Hematopoietic multipotent progenitor cell treated with erythropoietin and hydrocortisone succinate and interleukin-3 and kit ligand, for 8 days (in vitro differentiated cells): ENCODE measurements at regions not wholly inside any gene's neighbourhood (a gene's known extent, or its start where the extent isn't known, plus 50 kb on each side); places are given as distances from the start of the nearest gene placed in this dataset.
"Not testable (repeated sequence)": the region's sequence is repeated elsewhere in the genome, so short reads cannot be mapped to it uniquely, and the experiment has no call there.

Experiments used
- DNase-seq: peaks from one replicate; pipeline ENCODE4 v3.0.0-alpha.2; 2015

DNA sequence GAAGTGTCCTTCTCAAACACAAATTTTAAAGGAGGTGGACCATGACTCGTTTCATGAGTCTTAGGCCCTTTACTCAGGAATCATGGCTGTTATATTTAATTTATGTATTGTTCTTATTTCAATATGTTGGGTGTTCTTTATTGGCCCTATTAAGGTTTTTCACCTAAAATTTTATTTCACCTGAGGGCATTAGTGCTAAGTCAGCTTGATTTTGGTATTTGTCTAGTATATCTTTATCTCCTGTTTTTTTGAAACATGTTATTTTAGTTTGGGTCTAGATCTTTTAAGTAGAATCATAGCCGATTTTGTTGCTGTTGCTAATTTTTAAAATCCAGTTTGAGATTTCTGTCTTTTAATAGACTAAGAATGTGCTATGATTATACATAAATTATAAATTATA, 430.4 kb downstream of the RPS6KC1 start:
- DNase-seq = no peak

GRCh38 chr1:213484333-213484732, 433.3 kb downstream of the RPS6KC1 start:
- no peak for DNase-seq

- no peak for DNase-seq
Measured at GRCh38 chr1:213484758-213485157, 433.7 kb downstream of the RPS6KC1 start.

- DNase-seq = no peak
Measured at GRCh38 chr1:213486488-213486887, 435.4 kb downstream of the RPS6KC1 start.

GRCh38 chr1:213491468-213491867, 440.4 kb downstream of the RPS6KC1 start:
- no peak for DNase-seq

GRCh38 chr1:213492161-213493041, 441.4 kb downstream of the RPS6KC1 start:
- no peak for DNase-seq

GRCh38 chr1:213499444-213499843, 448.4 kb downstream of the RPS6KC1 start:
- DNase-seq = no peak

DNA sequence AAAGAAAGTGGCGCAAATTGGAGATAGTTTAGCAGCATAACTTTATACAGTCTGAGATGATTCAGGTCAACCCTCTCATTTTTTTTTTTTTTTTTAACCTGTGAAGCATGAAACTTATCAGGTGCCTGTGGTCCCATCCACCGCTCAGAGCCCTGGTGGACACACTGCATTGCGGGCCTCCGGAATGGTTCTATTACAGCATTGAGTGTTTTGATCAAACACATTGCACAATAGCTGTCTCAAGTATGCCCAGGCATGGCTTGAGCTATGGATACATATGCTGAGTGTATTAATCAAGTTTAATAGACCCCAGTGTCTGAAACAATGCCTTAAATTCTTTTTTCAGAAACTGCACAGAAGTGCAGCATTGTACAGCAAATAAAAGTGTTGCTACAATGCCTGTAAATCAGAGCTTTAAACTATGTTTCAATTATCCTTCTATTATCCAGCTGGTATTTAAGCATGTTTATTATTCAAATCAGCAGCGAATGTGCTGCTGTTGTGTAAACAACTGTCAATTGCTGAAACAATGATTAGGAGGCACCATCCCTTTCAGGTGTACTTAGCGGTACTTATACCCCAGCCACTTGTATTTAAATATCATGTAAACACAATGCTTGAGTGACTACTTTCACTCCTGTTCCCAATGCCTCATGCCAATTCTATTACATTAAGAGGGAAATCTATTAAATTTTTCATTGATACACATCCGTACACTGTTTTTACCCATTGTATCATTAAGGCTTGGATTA, 456.6 kb downstream of the RPS6KC1 start:
- no peak for DNase-seq

- no peak for DNase-seq
Measured at GRCh38 chr1:213511173-213511572, 460.1 kb downstream of the RPS6KC1 start.

DNA sequence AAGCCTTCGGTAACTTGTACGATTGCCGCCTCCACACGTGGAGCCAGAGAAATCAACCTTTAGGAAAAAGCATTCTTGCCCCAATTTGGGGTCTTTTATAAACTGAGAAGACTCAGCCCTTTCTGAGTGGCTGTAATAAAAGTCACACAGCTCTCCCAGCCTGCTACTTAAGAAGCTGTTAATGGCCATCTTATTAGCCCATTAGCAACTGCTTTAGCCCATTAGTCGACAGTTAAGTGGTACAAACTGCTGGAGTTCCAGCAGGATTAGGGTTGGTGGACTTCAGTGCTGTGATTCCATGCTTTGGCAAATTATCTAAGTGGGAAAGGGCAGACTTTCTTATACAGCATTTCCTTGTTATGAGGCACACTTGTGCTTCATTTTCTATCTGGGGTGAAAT, 461.3 kb downstream of the RPS6KC1 start:
- no peak for DNase-seq

DNA sequence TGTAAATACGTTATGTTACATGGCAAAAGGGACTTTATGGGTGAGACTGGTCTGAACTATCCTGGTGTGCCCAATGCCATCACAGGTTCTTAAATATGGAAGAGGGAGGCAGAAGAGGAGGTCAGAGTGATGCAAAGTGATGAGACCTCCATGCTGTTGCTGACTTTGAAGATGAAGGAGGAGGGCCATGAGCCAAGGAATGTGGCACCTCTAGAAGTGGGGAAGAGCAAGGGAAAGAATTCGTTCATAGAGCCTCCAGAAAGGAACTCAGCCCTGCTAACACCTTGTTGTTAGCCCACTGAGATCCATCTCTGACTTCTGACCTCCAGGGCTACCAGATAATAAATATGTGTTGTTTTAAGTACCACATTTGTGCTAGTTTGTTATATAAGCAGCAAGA, 462.0 kb downstream of the RPS6KC1 start:
- DNase-seq = no peak

DNA sequence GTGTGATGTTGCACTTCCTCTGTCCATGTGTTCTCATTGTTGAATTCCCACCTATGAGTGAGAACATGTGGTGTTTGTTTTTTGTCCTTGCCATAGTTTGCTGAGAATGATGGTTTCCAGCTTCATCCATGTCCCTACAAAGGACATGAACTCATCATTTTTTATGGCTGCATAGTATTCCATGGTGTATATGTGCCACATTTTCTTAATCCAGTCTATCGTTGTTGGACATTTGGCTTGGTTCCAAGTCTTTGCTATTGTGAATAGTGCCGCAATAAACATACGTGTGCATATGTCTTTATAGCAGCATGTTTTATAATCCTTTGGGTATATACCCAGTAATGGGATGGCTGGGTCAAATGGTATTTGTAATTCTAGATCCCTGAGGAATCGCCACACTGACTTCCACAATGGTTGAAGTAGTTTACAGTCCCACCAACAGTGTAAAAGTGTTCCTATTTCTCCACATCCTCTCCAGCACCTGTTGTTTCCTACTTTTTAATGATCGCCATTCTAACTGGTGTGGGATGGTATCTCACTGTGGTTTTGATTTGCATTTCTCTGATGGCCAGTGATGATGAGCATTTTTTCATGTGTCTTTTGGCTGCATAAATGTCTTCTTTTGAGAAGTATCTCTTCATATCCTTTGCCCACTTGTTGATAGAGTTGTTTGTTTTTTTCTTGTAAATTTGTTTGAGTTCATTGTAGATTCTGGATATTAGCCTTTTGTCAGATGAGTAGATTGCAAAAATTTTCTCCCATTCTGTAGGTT, 463.6 kb downstream of the RPS6KC1 start:
- DNase-seq = not testable (repeated sequence)

DNA sequence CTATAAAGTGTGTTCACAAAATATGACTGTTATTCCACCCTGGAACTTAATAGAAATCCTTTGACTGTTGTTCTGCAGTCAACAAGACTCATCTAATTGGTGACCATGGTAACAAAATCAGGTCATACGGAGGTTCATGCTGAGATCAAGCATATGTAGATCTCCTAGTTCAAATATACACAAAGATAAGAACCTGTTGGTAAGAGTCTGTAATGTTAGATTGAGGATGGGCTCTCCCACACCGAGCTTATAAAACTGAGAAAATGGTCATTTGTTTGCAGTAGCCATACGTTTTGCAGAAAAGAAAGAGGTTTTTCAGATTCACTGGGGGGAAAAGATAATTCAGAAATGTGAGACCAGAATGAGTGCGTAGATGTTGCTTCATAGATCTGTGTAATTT, 468.1 kb downstream of the RPS6KC1 start:
- no peak for DNase-seq

DNA sequence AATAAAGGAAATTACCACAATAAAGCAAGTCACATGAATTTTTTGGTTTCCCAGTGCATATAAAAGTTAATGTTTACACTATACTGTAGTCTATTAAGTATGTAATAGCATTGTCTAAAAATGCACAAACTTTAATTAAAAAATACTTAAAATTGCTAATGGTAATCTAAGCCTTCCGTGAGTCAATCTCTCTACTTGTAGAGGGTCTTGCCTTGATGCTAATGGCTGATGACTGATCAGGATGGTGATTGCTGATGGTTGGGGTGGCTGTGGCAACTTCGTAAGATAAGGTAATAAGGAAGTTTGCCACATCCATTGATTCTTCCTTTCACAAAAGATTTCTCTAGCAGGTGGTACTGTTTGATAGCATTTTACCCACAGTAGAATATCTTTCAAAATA, 466.6 kb upstream of the PROX1 start:
- DNase-seq = no peak

- no peak for DNase-seq
Measured at GRCh38 chr1:213523781-213524398, 463.9 kb upstream of the PROX1 start.

GRCh38 chr1:213526306-213526705, 461.5 kb upstream of the PROX1 start:
- no peak for DNase-seq

GRCh38 chr1:213530611-213531320, 457.0 kb upstream of the PROX1 start:
- no peak for DNase-seq

GRCh38 chr1:213531369-213532310, 456.1 kb upstream of the PROX1 start:
- no peak for DNase-seq

GRCh38 chr1:213533125-213533524, 454.6 kb upstream of the PROX1 start:
- no peak for DNase-seq

DNA sequence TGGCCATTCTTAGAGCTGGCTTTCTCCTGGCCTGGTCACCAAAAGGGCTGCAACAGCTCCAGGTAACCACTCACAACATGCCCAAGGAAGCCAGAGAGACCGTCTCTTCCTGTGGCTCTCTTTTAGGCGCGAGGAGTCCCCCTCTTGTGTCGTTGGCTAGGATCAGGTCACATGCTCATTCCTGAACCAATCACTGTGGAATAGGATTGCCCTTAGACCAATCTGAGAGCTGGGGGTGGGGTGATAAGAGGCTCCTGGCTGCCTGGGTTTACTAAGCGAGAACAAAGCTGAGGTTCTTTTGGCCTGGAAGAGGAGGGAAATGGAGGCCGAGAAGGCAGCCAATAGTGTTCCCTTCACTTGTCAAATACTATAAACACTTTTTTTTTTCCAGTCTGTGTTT, 452.1 kb upstream of the PROX1 start:
- DNase-seq = no peak

DNA sequence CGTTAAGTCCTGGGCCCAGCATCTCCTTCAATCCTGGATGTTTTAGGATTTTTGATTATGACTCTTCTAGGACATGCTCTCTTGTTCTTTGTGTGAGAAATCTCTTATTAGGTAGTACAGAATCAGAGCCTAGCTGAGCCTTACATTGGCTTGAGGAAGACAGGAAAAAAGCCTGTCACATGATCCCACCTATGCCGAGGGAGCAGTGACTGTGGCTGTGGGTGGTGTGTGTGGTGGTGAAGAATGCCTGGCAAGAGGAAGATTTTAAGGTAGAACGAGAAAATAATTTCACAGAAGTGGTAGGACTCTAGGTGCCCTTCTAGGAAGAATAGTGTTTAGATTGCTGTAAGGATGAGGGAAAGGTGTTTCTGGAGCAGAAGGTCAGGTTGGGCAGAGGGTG, 449.5 kb upstream of the PROX1 start:
- no peak for DNase-seq
